ENCODE measurements at regions not wholly inside any gene's neighbourhood (a gene's known extent, or its start where the extent isn't known, plus 50 kb on each side); places are given as distances from the start of the nearest gene placed in this dataset.

- DNase-seq (ENCODE audit: extremely low read depth, low read depth, low spot score): no peak
These were observed 575.9 kb downstream of the MID1IP1 start for GRCh38 chrX:39377157-39377556.

GRCh38 chrX:39377773-39378172, 576.5 kb downstream of the MID1IP1 start:
- DNase-seq (ENCODE audit: extremely low read depth, low read depth, low spot score): no peak

DNA sequence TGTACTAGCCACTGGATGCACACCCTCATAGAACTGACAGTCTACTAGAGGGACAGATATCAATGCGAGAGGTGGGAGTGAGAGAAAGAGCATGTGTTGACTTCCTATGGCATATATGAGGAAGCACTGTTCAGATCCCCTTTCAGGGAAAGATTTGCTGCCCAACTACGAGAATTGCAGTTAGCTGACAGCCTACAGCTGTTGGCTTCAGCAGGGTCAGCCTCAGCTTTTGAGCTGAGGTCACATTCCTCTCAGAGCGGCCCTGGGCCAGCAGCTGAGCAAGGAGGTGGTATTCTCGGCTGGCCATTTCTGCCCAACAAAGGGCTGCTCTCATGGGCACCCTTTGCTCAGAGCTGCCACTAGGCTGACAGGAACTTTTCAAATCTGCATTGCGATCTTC, 580.2 kb downstream of the MID1IP1 start:
- no peak for DNase-seq (ENCODE audit: extremely low read depth, low read depth, low spot score)

DNA sequence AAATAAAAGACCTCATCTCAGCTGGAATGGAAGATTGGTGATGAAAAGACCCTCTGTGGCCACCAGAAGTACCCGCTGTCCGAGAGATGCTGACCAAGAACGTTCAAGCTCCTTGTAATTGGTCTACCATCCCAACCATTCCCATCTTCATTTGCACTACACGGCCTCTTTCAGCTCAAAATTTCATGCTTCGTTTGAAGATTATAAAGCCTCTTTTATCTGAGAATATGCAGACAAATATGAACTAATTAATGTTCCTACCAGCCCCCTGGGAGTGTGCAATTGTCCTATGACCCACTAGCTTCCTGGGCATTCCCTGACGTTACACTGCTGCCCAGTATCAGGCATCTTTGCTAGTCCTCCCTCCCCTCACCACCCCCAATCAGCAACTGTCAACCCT, 583.7 kb downstream of the MID1IP1 start:
- DNase-seq (ENCODE audit: extremely low read depth, low read depth, low spot score): no peak

DNA sequence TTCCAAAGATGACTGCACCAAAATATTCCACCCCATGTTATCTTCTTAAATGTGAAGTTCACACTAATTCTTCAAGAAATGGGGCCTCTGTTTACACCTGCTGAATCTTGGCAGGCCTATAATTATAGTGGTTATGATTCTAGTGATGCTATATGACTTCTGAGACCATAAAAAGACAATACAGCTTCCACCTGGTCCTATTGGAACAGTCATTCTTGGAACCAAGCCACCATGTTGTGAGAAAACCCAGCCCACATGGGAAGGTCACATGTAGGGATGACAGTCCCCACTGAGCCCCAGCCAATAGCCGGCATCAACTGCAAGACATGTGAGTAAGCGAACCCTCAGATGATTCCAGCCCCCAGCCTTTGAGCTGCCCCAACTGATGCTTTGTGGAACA, 587.5 kb downstream of the MID1IP1 start:
- DNase-seq (ENCODE audit: extremely low read depth, low read depth, low spot score): no peak

DNA sequence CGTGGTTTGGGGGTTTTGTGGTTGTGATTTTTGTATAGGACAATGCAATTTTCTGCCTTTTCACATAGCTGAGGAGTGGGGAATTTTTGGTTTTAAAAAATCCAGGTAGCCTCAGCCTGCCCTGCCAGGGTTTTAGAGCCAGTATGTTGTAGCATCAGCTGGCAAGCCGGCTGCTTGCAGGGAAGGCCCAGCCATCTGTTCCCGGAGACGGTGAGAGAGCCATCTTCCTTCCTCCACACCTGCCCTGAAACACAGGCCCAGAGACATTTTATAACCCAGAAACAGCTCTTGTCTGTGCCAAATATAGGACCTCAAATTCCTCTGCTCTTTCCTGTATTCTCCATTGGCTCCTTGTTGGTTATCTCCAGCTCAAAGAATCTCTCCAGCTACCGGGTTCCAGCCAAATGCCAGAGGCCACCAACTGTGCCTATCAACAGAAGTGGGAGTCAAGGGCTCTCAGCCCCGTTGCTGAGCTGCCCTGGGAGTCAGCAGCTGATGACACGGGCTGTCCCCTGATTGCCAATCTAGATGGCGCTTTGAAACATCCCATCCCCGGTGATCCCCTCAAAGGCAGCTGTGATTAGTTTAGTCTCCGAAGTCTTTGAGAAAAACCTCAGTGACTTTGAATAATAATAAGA, 595.2 kb downstream of the MID1IP1 start:
- DNase-seq (ENCODE audit: extremely low read depth, low read depth, low spot score): no peak

- DNase-seq (ENCODE audit: extremely low read depth, low read depth, low spot score): no peak
These were observed 596.4 kb downstream of the MID1IP1 start for GRCh38 chrX:39397561-39398199.

GRCh38 chrX:39398215-39398962, 597.1 kb downstream of the MID1IP1 start:
- no peak for DNase-seq (ENCODE audit: extremely low read depth, low read depth, low spot score)

- no peak for DNase-seq (ENCODE audit: extremely low read depth, low read depth, low spot score)
These were observed 597.7 kb downstream of the MID1IP1 start for GRCh38 chrX:39398963-39399261.

DNA sequence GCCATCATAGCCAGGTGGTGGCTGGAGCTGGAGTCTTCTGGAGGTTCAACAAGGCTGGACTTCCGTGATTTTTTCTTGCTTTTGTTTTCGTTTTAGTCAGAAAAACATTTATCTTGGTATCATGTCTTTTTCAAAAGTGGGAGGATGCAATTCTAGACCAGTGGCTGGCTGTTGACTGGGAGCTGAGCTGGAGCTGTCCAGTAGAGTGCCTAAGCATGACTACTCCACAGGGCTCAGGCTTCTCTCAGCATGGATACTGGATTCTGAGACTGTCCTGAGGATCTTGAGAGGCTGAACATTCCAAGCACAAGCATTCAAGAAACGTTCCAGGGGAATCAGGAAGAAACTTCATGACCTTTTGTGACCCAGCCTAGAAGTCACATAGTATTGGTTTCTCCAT, 598.1 kb downstream of the MID1IP1 start:
- no peak for DNase-seq (ENCODE audit: extremely low read depth, low read depth, low spot score)

DNA sequence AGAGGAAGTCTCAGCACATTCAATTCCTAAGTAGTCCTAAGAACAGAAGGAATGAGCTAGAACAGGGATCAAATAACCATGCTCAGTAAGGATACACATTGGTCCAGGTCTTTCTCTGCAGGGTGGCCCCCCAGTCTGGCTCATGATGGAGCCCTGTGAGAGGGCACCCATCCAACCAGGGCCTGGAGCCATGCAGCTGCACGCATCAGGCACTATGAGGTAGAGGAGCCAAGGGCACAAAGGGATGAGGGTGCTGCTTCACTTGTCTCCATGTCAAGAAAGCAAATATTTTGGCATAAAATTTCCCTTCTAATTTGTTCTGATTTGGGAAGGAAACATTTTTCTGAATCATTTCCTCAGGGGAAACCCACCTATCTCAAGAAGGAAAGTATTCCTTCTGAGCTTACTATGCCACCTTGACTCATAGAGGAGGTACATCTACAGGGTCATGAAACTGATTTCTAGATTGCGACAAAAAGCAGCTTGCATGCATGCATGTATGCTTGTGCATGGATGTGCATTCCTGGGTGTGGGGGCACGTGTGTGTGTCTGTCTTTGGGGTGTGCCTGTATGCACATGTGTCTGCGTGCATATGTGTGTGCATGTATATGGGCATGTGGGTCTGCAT, 600.3 kb downstream of the MID1IP1 start:
- DNase-seq (ENCODE audit: extremely low read depth, low read depth, low spot score): no peak

- DNase-seq (ENCODE audit: extremely low read depth, low read depth, low spot score): no peak
These were observed 600.9 kb downstream of the MID1IP1 start for GRCh38 chrX:39402158-39402557.

GRCh38 chrX:39406799-39407198, 605.5 kb downstream of the MID1IP1 start:
- DNase-seq (ENCODE audit: extremely low read depth, low read depth, low spot score): no peak

GRCh38 chrX:39409246-39409917, 608.1 kb downstream of the MID1IP1 start:
- no peak for DNase-seq (ENCODE audit: extremely low read depth, low read depth, low spot score)

GRCh38 chrX:39414290-39414854, 613.1 kb downstream of the MID1IP1 start:
- DNase-seq (ENCODE audit: extremely low read depth, low read depth, low spot score): no peak

DNA sequence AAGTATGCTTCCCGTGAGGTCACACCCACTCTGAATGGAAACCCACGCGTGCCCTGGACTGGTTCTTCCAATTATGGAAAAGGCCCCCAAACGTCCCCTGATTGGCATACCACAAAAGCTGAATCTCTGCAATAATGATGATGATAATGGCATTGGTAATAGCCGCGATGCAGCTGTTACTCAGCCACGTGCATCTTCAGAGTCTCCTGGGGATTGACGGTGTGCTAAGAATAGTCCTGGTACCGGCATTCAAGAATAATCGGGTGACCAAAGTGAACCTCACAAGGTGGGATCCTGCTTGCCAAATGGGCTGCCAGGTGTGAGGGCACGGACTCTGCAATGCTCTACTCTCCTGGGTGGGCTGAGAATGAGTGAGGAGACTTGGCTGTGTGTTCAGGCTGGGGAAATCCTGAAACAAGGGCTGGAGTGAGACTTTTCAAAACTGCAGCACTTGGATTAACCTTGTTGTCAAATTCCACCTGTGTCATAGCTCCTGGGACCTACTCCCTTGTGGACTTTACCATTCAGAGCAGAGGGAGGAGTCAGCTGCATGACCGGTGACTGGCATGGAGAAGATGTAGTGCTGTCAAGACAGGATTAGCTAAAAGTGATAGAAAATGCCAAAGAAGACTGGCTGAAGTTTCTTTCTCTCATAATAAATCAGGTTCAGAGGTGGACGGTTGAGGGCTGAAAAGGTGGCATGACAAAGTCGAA, 615.4 kb downstream of the MID1IP1 start:
- DNase-seq (ENCODE audit: extremely low read depth, low read depth, low spot score): no peak

DNA sequence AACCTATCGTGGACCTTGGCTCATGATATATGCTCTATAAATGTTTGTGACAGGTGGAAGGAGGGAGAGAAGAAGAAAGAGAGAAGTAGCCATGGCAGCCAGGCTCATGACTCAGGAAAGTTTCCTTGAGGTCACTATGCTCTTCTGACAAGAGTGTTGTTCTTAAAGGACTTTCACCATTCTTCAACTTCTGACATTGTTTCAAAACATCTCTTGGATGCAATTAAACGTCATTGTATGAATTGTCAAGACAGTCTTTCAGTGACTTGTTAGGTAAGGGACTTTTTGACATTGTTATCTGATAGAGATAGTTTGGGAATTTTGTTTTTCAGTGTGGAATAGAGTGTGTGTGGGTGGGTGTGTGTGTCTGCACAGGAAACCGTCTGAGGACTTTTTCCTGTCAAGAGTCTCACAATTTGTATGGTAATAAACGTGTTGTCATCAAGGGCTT, 617.0 kb downstream of the MID1IP1 start:
- no peak for DNase-seq (ENCODE audit: extremely low read depth, low read depth, low spot score)

GRCh38 chrX:39418731-39419638, 617.7 kb downstream of the MID1IP1 start:
- DNase-seq (ENCODE audit: extremely low read depth, low read depth, low spot score): no peak

DNA sequence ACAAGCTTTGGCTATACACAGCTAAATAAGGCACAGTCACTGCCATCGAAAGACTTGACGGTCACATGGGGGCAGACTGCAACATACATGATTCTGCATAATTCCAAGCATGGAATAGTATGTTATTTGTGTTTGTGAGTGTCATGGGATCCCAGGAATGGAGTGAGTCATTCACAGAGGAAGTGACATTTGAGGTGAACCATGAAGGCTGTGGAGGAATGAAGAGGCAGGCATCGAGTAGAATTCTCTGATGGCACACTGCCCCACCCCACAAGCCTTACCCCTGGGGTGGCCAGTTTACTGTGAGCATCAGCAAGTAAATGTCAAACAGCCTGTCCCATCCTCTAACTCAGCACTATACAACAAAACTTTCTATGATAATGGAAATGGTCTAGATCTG, 619.7 kb downstream of the MID1IP1 start:
- DNase-seq (ENCODE audit: extremely low read depth, low read depth, low spot score): no peak

Data from glomerular endothelial cell (primary cell).